Omental fat pad (tissue), 3 donors: ENCODE measurements at regions not wholly inside any gene's neighbourhood (a gene's known extent, or its start where the extent isn't known, plus 50 kb on each side); places are given as distances from the start of the nearest gene placed in this dataset.
"Not testable (repeated sequence)": the region's sequence is repeated elsewhere in the genome, so short reads cannot be mapped to it uniquely, and the experiment has no call there.

Experiments
- ATAC-seq: fragments of 150-250 bp; one replicate; pipeline ENCODE4 v1.9.1; 2016; ENCODE audit warnings: mild to moderate bottlenecking, moderate library complexity; ENCODE audit not compliant: low FRiP score
- DNase-seq: peaks from one replicate; pipeline ENCODE4 v3.0.0-alpha.2; 2019; ENCODE audit warnings: low spot score
- TF ChIP-seq, protein P1 (sequence below), 3 donors: fragments of 450-650 bp; IDR thresholded peaks; one replicate each; pipeline ENCODE4 v1.5.1; 2016 to 2017; ENCODE audit warnings: antibody characterized with exemption in 3 of 3, mild to moderate bottlenecking in 3 of 3, moderate library complexity in 2 of 3

GRCh38 chr17:43345515-43345914, 53.3 kb upstream of the ARL4D start:
- ATAC-seq, DNase-seq: not testable (repeated sequence)

DNA sequence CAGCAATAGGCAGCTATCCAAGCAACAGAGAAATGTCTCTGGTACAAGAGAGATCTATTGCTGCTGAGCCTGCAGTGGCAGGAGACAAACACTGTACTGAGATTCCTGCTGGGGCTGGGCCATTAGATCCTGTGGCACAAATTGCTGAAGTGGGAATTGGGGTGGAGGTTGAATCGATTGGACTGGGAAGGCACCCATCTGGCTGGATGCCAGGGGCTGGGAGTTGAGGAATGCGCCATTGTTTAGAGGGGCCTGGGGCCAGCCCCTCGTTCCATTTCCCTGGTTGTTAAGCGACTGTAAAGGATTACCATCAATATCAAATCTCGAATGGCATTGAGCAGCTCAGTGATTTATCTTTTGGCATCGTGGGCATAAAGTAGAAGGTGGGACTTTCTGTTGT, 54.1 kb upstream of the ARL4D start:
- TF ChIP-seq, protein P1, sequence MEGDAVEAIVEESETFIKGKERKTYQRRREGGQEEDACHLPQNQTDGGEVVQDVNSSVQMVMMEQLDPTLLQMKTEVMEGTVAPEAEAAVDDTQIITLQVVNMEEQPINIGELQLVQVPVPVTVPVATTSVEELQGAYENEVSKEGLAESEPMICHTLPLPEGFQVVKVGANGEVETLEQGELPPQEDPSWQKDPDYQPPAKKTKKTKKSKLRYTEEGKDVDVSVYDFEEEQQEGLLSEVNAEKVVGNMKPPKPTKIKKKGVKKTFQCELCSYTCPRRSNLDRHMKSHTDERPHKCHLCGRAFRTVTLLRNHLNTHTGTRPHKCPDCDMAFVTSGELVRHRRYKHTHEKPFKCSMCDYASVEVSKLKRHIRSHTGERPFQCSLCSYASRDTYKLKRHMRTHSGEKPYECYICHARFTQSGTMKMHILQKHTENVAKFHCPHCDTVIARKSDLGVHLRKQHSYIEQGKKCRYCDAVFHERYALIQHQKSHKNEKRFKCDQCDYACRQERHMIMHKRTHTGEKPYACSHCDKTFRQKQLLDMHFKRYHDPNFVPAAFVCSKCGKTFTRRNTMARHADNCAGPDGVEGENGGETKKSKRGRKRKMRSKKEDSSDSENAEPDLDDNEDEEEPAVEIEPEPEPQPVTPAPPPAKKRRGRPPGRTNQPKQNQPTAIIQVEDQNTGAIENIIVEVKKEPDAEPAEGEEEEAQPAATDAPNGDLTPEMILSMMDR (IDR thresholded peaks at IDR 0.05), result no peak
- ATAC-seq, result no peak
- no peak for DNase-seq

GRCh38 chr17:43342589-43342890, 56.3 kb upstream of the ARL4D start:
- ATAC-seq, result no peak
- DNase-seq, result no peak
- TF ChIP-seq, protein P1 (IDR thresholded peaks at IDR 0.05), result no peak

- TF ChIP-seq, protein P1 (IDR thresholded peaks at IDR 0.05), result no peak
- ATAC-seq, result peak; percentile 51
- DNase-seq, result no peak
Observed at GRCh38 chr17:43341715-43342588, 56.8 kb upstream of the ARL4D start.

DNA sequence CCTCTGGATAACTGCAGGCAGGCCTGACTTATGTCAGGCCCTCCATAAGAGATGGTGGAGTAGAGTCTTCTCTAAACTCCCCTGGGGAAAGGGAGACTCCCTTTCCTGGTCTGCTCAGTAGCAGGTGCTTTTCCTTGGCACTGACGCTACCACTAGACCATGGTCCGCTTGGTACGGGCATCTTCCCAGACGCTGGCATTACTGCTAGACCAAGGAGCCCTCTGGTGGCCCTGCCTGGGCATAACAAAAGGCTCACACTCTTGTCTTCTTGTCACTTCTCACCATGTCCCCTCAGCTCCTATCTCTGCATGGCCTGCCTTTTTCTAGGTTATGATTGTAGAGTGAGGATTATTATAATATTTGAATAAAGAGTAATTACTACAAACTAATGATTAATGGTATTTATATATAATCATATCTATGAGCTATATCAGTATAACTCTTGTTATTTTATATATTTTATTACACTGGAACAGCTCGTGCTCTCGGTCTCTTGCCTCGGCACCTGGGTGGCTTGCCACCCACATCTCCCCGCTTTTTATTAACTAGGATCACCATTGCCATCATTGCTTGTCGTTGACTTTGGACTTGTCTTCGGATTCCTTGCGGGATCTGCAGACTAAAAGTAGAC, 59.8 kb upstream of the ARL4D start:
- TF ChIP-seq, protein P1 (IDR thresholded peaks at IDR 0.05), result no peak
- ATAC-seq (no peak), DNase-seq (peak; percentile 50)

- ATAC-seq, result no peak
- TF ChIP-seq, protein P1 (IDR thresholded peaks at IDR 0.05), result no peak
- no peak for DNase-seq
Observed at GRCh38 chr17:43337684-43338428, 60.9 kb upstream of the ARL4D start.

- ATAC-seq (no peak), DNase-seq (no peak)
- TF ChIP-seq, protein P1 (IDR thresholded peaks at IDR 0.05), result no peak
Observed at GRCh38 chr17:43334738-43335402, 63.9 kb upstream of the ARL4D start.
